DMS153 treated with DMSO at 0.1 percent for 48 hours (cell line): ENCODE measurements at regions not wholly inside any gene's neighbourhood (a gene's known extent, or its start where the extent isn't known, plus 50 kb on each side); places are given as distances from the start of the nearest gene placed in this dataset.
"Not testable (repeated sequence)": the region's sequence is repeated elsewhere in the genome, so short reads cannot be mapped to it uniquely, and the experiment has no call there.

Source experiments
- DNase-seq: peaks from one replicate; lab custom pipeline; 2025; ENCODE audit not compliant: unreplicated experiment; lab: John Stamatoyannopoulos, UW

GRCh38 chr2:136297994-136298393, 180.0 kb upstream of the CXCR4 start:
- no peak for DNase-seq

DNA sequence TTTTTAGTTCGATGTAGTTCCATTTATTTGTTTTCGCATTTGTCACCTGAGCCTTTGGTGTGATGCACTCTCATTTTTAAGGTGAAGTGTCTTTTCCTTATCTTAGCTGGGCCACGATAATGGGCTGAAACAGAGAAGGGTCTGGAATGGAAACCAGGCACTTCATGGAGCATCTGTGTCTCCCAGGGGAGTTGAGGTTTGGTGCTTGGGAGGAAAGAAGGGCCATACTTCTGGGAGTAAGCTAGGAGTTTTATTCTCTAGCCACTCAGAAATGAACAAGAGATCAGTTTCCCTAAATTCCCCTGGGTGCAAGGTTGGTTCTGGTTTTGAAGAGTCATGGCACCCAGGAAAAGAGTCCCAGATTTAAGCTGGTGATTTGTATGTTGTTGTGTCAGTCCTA, 179.4 kb upstream of the CXCR4 start:
- DNase-seq: no peak

DNA sequence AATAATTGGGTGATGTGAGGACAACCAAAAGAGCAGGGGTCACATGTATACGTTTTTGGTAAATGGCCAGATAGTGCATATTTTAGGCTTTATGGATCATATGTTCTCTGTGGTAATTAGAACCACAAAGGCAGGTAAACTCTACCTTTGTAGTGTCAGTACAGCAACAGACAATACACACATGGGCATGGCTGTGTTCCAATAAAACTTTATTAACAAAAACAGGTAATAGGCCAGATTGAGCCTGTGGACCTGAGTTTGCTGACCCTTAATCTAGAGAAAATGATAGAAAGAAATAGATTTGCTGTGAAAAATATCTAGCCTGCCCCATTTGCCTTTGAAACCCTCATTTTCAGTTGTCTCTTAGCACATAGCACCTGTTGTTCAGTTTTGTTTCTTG, 177.2 kb upstream of the CXCR4 start:
- no peak for DNase-seq

GRCh38 chr2:136291871-136292270, 173.9 kb upstream of the CXCR4 start:
- DNase-seq: no peak

- DNase-seq: no peak
Measured at GRCh38 chr2:136290326-136290725, 172.4 kb upstream of the CXCR4 start.

GRCh38 chr2:136288249-136288648, 170.3 kb upstream of the CXCR4 start:
- DNase-seq: no peak

- no peak for DNase-seq
Measured at GRCh38 chr2:136286423-136286822, 168.5 kb upstream of the CXCR4 start.

DNA sequence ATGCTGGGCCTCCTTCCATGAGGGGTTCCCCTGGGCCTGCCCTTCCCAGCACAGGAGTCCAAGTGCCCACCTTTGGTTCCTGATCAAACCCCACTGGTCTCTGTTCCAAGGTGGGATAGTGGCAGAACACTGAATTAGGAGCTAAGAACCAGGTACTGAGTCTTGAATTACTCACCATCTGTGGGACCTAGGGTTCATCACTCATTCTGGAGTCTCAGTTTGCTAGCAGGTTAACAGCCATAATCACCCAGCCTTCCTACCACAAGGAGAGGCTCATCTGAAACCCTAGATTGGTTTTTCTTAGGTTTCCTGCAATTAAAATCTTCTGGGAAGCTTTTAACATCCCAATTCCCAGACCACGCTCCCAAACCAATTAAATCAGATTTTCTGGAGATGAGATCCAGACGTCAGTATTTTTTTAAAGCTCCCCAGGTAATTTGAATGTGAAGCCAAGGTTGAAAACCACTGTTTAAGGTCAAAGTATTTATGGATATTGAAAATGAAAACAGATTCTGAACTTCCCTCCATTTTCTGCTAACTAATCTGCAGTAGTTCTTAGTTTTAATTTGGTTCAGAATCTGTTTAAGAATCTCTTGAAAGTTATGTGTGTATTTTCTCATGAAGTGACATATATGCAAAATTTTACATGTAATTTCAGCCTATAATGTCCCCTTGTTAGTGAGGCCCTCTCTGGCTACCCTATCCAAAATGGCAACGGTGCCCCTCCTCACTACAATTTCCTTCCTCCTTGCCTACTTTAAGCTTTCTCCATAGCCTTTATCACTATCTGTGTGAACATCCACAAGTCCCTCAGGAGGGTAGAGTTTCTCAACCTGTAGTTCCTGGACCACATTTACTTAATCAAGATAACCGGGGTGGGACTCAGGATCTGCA, 166.5 kb upstream of the CXCR4 start:
- no peak for DNase-seq

DNA sequence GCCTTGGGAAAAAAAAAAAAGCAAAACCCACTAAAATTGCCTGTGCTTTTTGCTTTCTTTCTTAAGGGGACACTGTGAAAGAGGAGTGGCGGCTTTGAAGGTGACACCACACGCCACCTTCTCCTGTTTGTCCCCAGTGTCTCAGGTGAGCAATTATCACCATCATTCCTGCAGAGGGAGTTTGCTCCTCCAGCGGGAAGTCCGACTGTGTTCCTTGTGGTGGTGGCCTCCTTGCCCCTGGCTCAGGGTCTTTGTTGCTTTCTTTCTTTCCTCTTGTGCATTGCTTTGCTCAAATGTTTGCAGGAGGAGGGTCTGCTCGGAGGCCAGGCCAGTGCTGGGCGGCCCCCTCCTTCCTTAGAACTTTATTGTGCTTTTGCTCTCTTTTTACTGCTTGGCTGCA, 164.3 kb upstream of the CXCR4 start:
- no peak for DNase-seq

DNA sequence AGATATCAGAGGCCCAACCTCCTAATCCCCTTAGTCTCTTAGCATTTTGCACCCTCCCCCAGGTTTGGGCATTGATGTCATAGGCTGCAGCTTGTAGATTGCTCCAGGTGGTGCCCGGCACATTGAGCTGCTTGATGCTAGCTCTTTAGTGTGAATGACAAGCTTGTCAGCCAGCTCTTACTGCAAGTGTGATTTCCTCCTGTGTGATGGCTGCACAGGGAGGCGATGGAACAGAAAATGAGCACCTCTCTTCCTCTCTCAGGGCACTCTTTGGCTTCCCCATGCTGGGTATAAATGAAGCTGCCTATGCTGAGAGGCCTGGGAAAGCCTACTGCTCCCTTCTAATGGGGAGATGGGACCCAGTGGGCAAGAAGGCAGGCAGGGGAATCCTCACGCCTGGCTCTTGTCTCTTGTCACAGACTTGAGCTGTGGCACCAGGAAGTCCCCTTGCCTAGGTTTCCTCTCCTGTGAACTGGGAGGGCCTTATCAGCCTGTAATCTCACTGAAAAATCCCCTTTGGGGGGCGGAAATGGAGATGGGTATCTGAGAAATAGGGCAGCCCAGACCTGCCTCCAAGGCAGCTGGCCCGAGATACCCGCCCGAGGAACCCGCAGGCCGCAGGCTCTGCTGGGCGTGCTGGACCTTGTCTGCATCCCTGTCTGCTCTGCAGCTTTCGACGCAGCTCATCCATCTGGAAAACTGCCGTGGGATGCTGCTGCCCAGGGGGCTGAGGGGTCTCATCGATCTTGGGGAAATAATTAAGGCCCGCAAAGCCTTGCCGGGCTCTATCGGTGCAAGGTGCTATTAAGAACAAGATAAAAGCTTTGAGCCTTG, 163.5 kb upstream of the CXCR4 start:
- no peak for DNase-seq

GRCh38 chr2:136266346-136266745, 148.4 kb upstream of the CXCR4 start:
- not testable (repeated sequence) for DNase-seq

- DNase-seq: no peak
Measured at GRCh38 chr2:136259551-136259950, 141.6 kb upstream of the CXCR4 start.

- no peak for DNase-seq
Measured at GRCh38 chr2:136257893-136258292, 139.9 kb upstream of the CXCR4 start.

GRCh38 chr2:136255648-136256461, 137.9 kb upstream of the CXCR4 start:
- DNase-seq: no peak

- DNase-seq: no peak
Measured at GRCh38 chr2:136255127-136255526, 137.2 kb upstream of the CXCR4 start.

DNA sequence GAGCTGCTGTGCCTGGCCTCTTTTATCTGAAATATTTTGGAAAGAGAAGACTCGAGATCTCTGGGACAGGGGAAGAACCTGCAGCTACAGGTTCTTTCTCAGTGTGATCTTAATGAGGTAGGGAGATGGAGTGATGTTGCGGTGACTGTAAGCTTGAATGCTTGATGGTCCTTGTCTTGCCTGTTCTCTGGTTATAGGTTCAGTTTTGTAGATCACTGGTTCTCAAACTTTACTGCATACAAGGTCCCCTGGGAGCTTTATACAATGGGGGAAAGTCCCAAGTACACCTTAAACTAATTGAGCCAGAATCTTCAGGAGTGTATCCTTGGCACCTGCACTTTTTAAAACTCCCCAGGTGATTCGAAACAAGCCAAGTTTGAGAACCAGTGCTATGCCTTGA, 136.7 kb upstream of the CXCR4 start:
- DNase-seq: no peak

DNA sequence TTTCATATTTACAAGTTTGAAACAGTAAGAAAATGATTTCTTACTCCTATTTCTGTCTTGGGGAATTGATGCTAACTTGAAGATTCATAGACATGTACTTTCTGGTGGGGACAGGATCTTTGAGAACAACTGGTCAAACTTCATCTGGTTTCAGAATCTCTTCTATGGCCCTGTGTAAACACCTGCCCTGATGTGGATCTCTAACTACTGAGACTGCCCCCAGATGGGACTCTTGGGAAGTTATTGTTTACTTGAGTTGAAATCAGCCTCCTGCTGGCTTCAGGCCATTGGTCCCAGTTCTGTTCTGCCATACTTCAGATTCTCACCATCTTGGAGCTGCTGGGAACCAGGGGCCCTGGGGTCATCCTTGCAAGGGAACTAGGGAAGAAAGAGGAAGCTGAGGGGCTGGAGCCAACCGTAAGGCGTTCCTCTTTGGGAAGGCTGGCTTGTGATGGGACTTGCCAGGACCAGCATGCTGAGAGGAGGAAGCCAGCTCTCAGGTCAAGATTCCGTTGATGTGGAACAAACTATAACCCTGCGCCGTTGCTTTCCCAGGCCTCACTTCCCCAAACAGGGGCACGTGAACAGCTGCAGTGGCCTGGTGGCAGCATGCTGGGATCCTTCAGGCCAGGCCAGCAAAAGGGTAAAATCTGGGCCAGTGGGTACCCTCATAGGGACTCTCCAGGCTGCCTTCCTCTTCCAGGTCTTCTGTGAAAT, 135.5 kb upstream of the CXCR4 start:
- DNase-seq: no peak

- no peak for DNase-seq
Measured at GRCh38 chr2:136251885-136252585, 134.1 kb upstream of the CXCR4 start.

DNA sequence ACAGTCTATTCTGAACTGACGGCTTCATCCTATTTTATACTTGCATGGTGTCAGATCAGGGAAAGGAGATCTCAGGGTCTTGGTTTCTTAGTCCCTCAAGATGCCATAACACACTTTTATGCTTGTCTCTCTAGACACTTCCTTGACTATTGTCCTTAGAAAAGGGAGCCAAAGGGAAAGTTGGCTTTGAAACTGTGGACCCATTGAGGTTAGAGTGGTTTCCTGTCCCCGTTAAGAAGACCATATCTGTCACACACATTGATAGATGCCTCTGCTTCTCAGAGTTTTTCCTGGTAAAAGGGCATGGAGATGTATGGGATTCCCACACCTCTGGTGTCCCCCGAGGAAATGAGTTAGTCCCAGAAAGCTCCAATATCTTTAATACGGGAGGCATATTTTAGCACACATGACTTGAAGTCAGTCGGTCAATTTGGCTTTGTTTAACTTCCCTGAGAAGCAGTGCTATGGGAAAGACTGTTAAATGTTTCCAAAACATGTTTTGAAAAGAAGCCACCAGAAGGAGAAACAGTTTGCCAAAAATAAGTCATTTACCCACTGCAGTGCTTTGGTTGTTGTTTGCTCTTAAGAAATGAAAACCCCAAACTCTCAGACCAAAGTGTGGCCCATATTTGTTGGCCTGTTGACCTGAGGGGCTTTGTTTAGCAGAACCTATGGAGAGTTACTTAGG, 133.4 kb upstream of the CXCR4 start:
- DNase-seq: no peak
